Stimulated activated memory B cell treated with anti-CD40 and anti-IgM and Interleukin-4, amounts not matched to agents 10 μg/mL and 1 μg/mL and 100 μg/mL, for 72 hours (primary cell): ENCODE measurements at regions not wholly inside any gene's neighbourhood (a gene's known extent, or its start where the extent isn't known, plus 50 kb on each side); places are given as distances from the start of the nearest gene placed in this dataset.
"Not testable (repeated sequence)": the region's sequence is repeated elsewhere in the genome, so short reads cannot be mapped to it uniquely, and the experiment has no call there.

Source experiments
- ATAC-seq: fragments of 150-1000 bp; cut with Tn5 transposase; 2 replicates; pipeline ENCODE4 v1.10.0; 2021
- H3K27ac Mint-ChIP-seq: one replicate; pipeline ENCODE4 v1.8.0; 2022; ENCODE audit warnings: mild to moderate bottlenecking, mixed read lengths
- H3K27me3 Mint-ChIP-seq: one replicate; pipeline ENCODE4 v1.8.0; 2022; ENCODE audit warnings: mixed read lengths
- H3K36me3 Mint-ChIP-seq: one replicate; pipeline ENCODE4 v1.8.0; 2022; ENCODE audit warnings: mixed read lengths
- H3K4me1 Mint-ChIP-seq: one replicate; pipeline ENCODE4 v1.8.0; 2022; ENCODE audit warnings: mixed read lengths
- H3K4me3 Mint-ChIP-seq: one replicate; pipeline ENCODE4 v1.8.0; 2022; ENCODE audit warnings: mild to moderate bottlenecking, moderate library complexity, mixed read lengths
- H3K9me3 Mint-ChIP-seq: one replicate; pipeline ENCODE4 v1.8.0; 2022; ENCODE audit warnings: mixed read lengths

DNA sequence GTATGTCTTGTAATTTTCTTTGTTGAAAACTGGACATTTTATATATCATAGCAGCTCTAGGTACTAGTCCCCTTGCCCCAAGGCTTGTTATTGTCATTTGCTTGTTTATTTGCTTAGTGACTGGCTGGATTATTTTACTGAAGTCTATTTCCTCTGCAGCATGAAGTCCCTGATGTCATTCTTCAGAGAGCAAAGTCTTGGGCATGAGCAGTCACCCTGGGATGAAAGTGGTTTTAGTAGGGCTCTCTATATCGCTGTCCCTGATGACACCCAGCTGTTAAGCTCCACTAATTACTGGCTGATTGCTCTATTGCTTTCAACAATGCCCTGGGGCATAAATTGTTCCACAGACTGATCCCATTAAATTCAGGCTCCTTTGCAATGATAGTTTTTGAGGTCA lies 113.5 kb upstream of the USP9X start:
- Mint-ChIP-seq H3K36me3 (no peaks in the 10 kb centered on the region), H3K9me3 (peaks cover 5% of the 10 kb centered on the region), H3K27me3 (no peaks in the 10 kb centered on the region), H3K4me3 (no peak overlapping the region), H3K4me1 (no peaks in the 10 kb centered on the region), H3K27ac (no peak overlapping the region)
- no peak for ATAC-seq

DNA sequence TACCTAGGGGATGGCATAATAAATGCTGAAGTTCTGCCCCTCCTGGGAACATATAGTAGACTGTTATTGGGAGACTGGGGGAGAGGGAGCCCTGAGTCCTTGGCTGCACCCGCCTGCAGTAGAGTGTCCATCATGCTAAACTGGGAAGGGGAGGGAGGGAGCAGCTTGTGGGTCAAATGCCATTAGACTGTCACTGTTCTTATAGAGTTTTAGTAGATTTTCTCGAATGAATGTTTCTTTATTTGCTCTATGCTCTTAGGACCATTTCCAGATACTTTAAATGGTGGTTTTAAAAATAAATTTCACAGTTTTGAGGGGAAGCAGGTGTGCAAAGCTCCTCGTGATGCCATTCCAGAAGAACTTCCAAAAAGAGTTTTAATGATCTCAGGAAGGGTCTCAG lies 111.6 kb upstream of the USP9X start:
- no peak for ATAC-seq
- Mint-ChIP-seq H3K9me3 (peaks cover 7% of the 10 kb centered on the region), H3K4me1 (no peaks in the 10 kb centered on the region), H3K4me3 (no peak overlapping the region), H3K36me3 (peaks cover 5% of the 10 kb centered on the region), H3K27ac (no peak overlapping the region), H3K27me3 (no peaks in the 10 kb centered on the region)

DNA sequence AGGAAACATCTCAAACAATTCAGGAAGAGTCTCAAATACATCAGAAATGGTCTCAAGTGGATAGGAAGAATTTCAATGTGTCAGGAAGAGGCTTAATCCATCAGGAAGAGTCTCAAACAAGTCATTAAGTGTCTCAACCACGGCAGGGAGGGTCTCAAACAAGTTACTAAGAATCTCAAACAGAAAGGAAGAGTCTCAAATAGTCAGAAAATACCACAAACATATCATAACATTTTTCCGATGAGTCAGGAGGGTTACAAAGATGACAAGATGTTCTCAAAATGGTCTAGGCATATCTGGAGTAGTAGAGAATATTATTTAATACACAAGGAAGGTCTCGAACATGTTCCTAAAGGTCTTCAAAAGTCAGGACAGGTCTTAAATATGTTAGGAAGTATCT lies 109.3 kb upstream of the USP9X start:
- peaks cover 7% of the 10 kb centered on the region for H3K9me3 Mint-ChIP-seq
- no peaks in the 10 kb centered on the region for H3K4me1 Mint-ChIP-seq
- no peak overlapping the region for H3K27ac Mint-ChIP-seq
- H3K27me3 Mint-ChIP-seq: no peaks in the 10 kb centered on the region
- no peak overlapping the region for H3K4me3 Mint-ChIP-seq
- peaks cover 5% of the 10 kb centered on the region for H3K36me3 Mint-ChIP-seq
- ATAC-seq: no peak

DNA sequence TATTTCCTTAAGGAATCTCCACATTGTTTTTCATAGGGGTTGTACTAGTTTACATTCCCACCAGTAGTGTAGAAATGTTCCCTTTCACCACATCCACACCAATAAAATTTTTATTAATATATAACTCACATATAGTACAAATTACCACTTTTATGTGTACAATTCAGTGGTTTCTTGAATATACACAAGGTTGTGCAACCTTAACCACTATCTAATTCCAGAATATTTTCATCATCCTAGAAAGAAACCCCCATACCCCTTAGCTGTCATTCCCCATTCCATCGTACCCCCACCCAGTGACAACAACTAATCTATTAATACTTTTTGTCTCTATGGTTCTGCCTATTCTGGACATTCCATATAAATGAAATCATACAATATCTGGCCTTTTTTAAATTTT lies 108.3 kb upstream of the USP9X start:
- Mint-ChIP-seq H3K27me3 (no peaks in the 10 kb centered on the region), H3K4me3 (no peak overlapping the region), H3K27ac (no peak overlapping the region), H3K4me1 (no peaks in the 10 kb centered on the region), H3K9me3 (peaks cover 2% of the 10 kb centered on the region), H3K36me3 (peaks cover 5% of the 10 kb centered on the region)
- ATAC-seq: no peak

DNA sequence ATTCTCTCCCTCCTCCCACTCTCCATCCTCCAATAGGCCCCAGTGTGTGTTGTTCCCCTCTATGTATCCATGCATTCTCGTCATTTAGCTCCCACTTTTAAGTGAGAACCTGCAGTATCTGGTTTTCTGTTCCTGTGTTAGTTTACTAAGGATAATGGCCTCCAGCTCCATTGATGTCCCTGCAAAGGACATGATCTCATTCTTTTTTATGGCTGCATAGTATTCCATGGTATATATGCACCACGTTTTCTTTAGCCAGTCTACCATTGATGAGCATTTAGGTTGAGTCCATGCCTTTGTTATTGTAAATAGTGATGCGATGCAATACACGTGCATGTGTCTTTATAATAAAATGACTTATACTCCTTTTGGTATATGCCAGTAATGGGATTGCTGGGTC lies 100.3 kb upstream of the USP9X start:
- H3K27me3 Mint-ChIP-seq: no peaks in the 10 kb centered on the region
- no peak overlapping the region for H3K4me3 Mint-ChIP-seq
- no peaks in the 10 kb centered on the region for H3K4me1 Mint-ChIP-seq
- ATAC-seq: no peak
- no peaks in the 10 kb centered on the region for H3K36me3 Mint-ChIP-seq
- H3K27ac Mint-ChIP-seq: no peak overlapping the region
- peaks cover 6% of the 10 kb centered on the region for H3K9me3 Mint-ChIP-seq

DNA sequence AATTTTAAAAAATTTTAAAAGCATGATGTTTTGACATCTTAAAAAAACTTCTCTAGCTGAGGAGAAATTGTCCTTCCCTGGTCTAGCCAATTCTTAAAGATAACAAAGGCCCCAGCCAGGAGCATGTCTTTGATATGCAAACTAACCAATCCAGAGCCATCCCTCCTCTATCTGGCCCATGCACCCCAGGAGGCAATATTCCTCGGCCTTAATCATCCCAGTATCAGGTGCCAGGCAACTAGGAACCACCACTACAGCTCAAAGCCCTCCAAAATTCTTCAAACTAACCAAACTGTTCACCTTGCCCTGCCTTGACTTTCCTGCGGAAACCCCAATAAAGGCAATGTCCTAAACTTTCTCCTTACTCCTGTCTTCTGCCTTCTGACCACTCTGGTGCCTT lies 97.8 kb upstream of the USP9X start:
- Mint-ChIP-seq H3K4me3 (no peak overlapping the region), H3K27ac (no peak overlapping the region), H3K36me3 (no peaks in the 10 kb centered on the region), H3K27me3 (no peaks in the 10 kb centered on the region), H3K9me3 (peaks cover 6% of the 10 kb centered on the region), H3K4me1 (no peaks in the 10 kb centered on the region)
- no peak for ATAC-seq

DNA sequence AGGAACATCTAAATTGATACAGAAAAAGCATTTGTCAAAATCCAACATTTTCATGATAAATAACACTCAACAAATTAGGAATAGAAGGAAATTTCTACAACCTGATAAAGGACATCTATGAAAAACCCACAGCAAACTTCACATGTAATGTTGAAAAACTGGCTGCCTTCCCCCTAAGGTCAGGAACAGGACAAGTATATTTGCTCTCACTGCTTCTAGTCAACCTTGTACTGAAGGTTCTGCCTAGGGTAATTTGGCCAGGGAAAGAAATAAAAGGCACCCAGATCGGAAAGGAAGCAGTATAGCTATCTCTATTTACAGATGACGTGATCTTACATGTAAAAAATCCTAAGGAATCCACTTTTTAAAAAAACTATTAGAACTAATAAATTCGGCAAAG lies 97.1 kb upstream of the USP9X start:
- no peaks in the 10 kb centered on the region for H3K36me3 Mint-ChIP-seq
- H3K9me3 Mint-ChIP-seq: peaks cover 6% of the 10 kb centered on the region
- no peaks in the 10 kb centered on the region for H3K27me3 Mint-ChIP-seq
- H3K4me1 Mint-ChIP-seq: no peaks in the 10 kb centered on the region
- no peak for ATAC-seq
- no peak overlapping the region for H3K4me3 Mint-ChIP-seq
- no peak overlapping the region for H3K27ac Mint-ChIP-seq

DNA sequence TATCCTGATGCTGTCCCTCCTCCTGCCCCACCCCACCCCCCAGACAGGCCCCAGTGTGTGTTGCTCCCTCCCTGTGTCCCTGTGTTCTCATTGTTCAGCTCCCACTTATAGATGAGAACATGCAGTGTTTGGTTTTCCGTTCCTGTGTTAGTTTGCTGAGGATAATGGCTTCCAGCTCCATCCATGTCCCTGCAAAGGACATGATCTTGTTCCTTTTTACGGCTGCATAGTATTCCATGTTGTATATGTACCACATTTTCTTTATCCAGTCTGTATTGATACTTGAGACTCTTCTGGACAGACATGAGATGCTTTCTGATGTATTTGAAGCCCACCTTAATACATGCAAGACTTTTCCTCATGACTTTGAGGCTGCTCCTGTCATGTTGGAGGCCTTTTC lies 91.8 kb upstream of the USP9X start:
- not testable (repeated sequence) for H3K4me3 Mint-ChIP-seq, H3K36me3 Mint-ChIP-seq, H3K27ac Mint-ChIP-seq, H3K4me1 Mint-ChIP-seq, ATAC-seq, H3K27me3 Mint-ChIP-seq
- H3K9me3 Mint-ChIP-seq: peaks cover 10% of the 10 kb centered on the region

DNA sequence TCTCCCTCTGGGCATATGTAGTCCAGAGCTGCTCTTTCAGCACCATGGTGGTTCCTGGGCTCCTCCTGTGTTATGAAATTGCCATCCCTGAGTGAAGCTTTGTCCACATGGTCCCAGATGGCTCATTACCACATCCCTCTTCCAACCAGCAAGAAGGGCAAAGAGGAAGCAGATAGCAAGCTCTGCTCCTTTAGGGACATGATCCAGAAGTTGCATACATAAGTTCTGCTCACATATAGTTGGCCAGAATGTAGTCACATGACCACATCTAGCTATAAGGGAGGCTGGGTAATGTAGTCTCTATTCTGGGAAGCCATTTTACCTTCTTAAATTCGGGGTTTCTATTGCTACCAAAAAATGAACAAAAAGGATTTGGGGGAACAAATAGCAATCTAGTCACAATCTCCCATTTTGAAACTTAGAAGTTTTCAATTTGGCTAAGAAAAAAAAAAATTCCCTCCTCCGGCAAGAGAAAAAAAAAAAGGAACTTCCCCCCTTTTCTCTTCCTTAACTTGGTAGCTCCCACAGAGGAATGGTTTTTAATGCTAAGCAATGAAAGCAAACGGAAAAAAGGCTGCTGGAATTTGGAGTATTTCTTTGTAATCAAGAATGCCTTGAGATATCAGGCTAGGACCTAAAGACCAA lies 88.2 kb upstream of the USP9X start:
- Mint-ChIP-seq H3K9me3 (peaks cover 4% of the 10 kb centered on the region), H3K27me3 (no peaks in the 10 kb centered on the region), H3K36me3 (no peaks in the 10 kb centered on the region), H3K4me1 (no peaks in the 10 kb centered on the region), H3K4me3 (no peak overlapping the region), H3K27ac (no peak overlapping the region)
- ATAC-seq: no peak

DNA sequence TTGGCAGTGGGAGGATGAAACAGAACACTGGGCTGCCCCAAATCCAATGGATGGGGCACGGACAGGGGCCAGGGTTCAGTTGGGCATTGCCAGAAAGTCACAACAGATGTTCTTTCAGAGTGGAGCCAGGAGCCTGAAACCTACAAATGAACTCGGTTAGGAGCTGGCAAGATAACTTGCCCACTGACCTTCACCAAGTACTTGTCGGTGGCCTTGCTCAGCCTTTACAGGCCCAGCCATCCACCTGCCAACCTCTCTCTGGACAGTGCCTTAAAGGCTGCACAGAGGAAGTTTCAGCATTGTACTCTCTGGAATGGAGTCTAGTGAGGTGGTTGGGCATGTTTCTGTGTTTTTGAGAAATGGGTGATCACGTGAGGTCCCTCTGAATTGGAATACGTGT lies 87.1 kb upstream of the USP9X start:
- Mint-ChIP-seq H3K27ac (no peak overlapping the region), H3K36me3 (no peaks in the 10 kb centered on the region), H3K9me3 (peaks cover 4% of the 10 kb centered on the region), H3K27me3 (no peaks in the 10 kb centered on the region), H3K4me3 (no peak overlapping the region), H3K4me1 (no peaks in the 10 kb centered on the region)
- no peak for ATAC-seq

DNA sequence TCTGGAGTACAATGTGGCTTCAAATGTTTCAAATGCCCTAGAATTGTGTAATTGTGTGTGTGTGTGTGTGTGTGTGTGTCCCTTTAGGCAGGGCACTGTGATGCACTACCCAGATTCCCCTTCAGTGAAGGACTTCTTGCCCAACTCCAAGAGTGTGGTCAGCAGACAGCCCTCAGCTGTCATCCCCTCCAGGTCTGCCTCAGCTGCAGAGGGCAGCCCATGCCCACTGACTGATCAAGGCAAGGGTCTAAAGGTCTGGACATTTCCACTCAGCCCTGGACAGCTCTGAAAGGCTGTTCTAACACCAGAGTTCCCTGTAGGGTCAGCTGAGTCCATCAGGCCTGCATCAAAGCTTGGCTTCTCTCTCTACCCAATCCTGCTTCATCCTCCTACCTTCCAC lies 83.9 kb upstream of the USP9X start:
- H3K4me1 Mint-ChIP-seq: peaks cover 9% of the 10 kb centered on the region
- H3K9me3 Mint-ChIP-seq: no peaks in the 10 kb centered on the region
- H3K27ac Mint-ChIP-seq: no peak overlapping the region
- H3K36me3 Mint-ChIP-seq: no peaks in the 10 kb centered on the region
- no peaks in the 10 kb centered on the region for H3K27me3 Mint-ChIP-seq
- H3K4me3 Mint-ChIP-seq: no peak overlapping the region
- no peak for ATAC-seq

DNA sequence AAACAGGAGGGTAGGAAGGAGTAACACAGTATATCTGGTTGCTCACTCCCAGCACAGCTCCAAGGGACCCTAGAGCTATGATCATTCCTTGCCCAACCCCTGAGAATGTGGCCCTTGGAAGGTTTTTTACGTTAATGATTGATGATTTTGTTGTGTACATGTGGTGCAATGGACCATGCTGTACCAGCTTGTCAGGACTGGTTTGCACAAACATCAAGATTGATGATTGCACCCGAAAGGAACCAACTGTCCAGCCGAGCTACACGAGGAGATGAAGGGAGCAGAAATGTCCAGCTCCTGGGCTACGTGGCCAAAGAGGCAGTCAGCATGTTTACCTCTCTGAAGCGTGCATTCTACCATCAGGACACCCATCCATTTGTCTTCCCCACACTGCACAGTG lies 83.2 kb upstream of the USP9X start:
- Mint-ChIP-seq H3K4me1 (peaks cover 9% of the 10 kb centered on the region), H3K27ac (no peak overlapping the region), H3K36me3 (no peaks in the 10 kb centered on the region), H3K27me3 (peaks cover 6% of the 10 kb centered on the region), H3K9me3 (no peaks in the 10 kb centered on the region), H3K4me3 (no peak overlapping the region)
- no peak for ATAC-seq

DNA sequence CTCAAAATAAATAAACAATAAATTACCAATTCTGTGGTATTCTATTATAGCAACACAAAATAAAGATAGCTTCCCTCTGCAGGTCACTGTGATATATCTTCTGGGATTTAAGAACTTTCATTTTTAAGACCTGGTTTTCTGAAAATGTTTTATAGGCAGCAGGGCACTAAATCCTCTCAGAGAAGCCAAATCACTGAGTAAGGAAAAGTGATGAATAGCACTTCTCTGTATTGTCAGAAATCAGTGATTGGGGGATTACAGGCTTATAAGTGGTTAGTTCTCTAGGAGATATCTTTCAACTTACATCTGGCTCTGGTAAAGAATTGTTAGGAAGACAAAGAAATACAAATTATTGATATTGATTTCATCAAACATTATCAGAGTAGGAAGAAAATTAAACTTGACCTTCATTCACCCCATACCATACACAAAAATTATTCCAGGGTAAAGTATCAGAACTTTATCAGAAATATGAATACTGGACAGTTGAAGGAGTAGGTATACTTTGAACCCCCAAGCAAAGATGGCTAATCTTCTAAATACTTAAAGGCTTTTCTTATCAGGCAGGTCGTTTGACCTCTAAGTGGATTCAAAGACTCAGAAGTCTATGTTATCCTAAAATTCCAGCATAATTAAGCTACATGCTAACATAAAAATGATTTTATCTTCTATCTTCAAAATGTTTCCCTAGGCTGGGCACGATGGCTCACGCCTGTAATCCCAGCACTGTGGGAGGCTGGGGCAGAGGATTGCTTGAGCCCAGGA lies 81.6 kb upstream of the USP9X start:
- no peak overlapping the region for H3K27ac Mint-ChIP-seq
- peaks cover 9% of the 10 kb centered on the region for H3K4me1 Mint-ChIP-seq
- H3K27me3 Mint-ChIP-seq: peaks cover 14% of the 10 kb centered on the region
- no peak for ATAC-seq
- no peak overlapping the region for H3K4me3 Mint-ChIP-seq
- H3K9me3 Mint-ChIP-seq: no peaks in the 10 kb centered on the region
- H3K36me3 Mint-ChIP-seq: no peaks in the 10 kb centered on the region

DNA sequence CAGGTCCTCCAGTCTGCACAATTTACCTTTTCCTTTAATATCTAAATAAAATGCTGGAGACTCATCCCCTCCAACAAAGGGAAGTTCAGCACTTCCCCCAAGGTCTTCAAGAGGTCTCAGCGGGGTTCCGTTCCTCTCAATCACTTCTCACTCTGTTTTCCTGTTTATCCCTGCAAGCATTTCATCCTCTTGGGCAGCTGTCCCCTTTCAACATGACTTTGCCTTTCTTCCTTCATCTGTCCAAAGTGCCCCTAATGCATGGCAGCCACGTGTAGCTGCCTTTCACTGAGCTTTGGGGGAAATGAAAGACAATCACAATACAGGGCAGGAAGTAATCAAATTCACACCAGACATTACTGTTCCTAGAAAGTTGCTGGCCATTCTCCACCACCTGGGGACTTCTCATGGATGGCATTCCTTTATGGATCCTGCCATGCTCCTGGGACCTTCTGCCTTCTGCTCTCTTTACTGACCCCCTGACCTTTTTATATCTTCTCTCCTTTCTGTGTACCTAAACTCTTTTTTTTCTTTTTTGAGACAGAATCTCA lies 79.7 kb upstream of the USP9X start:
- ATAC-seq: no peak
- Mint-ChIP-seq H3K9me3 (no peaks in the 10 kb centered on the region), H3K27ac (no peak overlapping the region), H3K4me3 (no peak overlapping the region), H3K4me1 (peaks cover 12% of the 10 kb centered on the region), H3K36me3 (no peaks in the 10 kb centered on the region), H3K27me3 (peaks cover 14% of the 10 kb centered on the region)

DNA sequence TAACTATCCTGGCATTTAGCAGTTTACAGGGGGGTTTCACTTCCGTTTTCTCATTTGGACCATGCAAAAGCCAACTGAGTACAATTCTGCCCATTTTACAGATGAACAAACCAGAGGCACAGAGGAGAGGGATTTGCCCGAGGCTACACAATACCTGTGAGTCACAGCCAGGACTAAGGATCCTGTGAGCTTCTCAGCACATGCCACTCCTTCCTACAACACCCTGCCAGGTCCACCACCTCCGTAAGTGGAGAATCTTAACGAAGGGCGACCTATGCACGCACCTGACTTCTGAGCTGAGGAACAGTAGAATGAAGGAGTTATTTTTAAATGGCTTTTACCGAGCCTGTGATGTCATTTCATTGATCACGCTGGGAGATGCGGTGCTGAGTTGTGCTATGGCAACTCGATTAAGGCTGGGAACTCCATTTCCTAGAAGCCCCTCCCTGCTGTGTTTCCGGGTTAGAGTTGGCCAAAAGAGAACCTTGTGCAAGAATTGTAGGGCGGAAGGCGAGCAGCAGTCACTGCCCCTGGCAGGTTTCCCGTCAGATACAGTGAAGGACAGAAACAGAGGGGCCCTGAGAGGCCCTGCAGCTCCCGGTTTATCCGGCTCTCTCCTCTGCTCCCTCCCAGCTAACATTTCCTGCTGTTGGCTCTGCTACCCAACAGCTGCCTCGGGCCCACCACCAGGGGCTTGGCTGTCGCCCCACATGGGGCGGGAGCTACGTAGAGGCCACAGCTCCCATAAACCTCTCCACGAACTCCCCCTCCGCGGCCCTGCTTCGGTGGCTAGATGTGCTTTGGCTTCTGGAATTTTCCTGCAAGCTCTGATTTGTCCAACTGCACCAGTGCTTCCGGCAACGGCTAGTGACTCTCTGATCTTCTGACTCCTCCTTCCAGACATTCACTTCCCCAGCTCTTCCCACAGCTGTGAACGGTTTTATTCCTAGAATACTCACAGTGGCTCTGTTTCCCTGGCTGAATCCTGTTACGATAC lies 75.1 kb upstream of the USP9X start:
- H3K36me3 Mint-ChIP-seq: no peaks in the 10 kb centered on the region
- H3K4me3 Mint-ChIP-seq: peak overlapping the region; percentile 53
- H3K9me3 Mint-ChIP-seq: no peaks in the 10 kb centered on the region
- H3K27ac Mint-ChIP-seq: peak overlapping the region; percentile 64
- H3K27me3 Mint-ChIP-seq: peaks cover 14% of the 10 kb centered on the region
- peak; percentile 50 for ATAC-seq
- peaks cover 15% of the 10 kb centered on the region for H3K4me1 Mint-ChIP-seq
